Body of pancreas (tissue), 4 donors: ENCODE measurements at regions not wholly inside any gene's neighbourhood (a gene's known extent, or its start where the extent isn't known, plus 50 kb on each side); places are given as distances from the start of the nearest gene placed in this dataset.

ENCODE experiments used
- ATAC-seq: fragments of 150-250 bp; one replicate; pipeline ENCODE4 v1.9.1; 2016
- DNase-seq, 4 donors: peaks; one replicate each; pipeline ENCODE4 v3.0.0-alpha.2; 2019
- H3K27ac ChIP-seq, 4 donors: fragments of 200-600 bp; sonication (generic); 1 replicate in 3 of 4; 2 replicates in 1 of 4; pipeline versions ENCODE4 v1.5.1 to v1.6.1; 2016 to 2019; ENCODE audit warnings: mild to moderate bottlenecking in 1 of 4, mixed read lengths in 1 of 4, moderate library complexity in 1 of 4
- H3K27me3 ChIP-seq, 2 donors: fragments of 200-600 bp; sonication (generic); one replicate each; pipeline ENCODE4 v1.6.0; 2016; ENCODE audit warnings: mild to moderate bottlenecking in 1 of 2
- H3K36me3 ChIP-seq, 2 donors: fragments of 200-600 bp; sonication (generic); replicated peaks in 1 of 2; 2 replicates each; pipeline ENCODE4 v1.5.1; 2016; ENCODE audit warnings: low read depth in 2 of 2; ENCODE audit not compliant: insufficient read depth in 1 of 2
- H3K4me1 ChIP-seq: fragments of 200-600 bp; sonication (generic); one replicate; pipeline ENCODE4 v1.6.0; 2016
- H3K4me3 ChIP-seq, 2 donors: fragments of 200-600 bp; sonication (generic); 1 replicate in 1 of 2; 2 replicates in 1 of 2; pipeline ENCODE4 v1.5.1; 2016 to 2019
- H3K9me3 ChIP-seq, 3 donors: fragments of 200-600 bp; sonication (generic); 1 replicate in 2 of 3; 2 replicates in 1 of 3; pipeline ENCODE4 v1.5.1; 2016
- CTCF ChIP-seq, 7 experiments: fragments of 450-650 bp in 4 of 7; fragments of 200-600 bp in 3 of 7; sonication (generic) in 3 of 7; IDR thresholded peaks; one replicate each; pipeline ENCODE4 v1.5.1; 2016 to 2019; ENCODE audit warnings: antibody characterized with exemption in 7 of 7
- POLR2A ChIP-seq, 3 donors: fragments of 450-650 bp; IDR thresholded peaks; one replicate each; pipeline ENCODE4 v1.6.1; 2016; ENCODE audit warnings: antibody characterized with exemption in 3 of 3, mild to moderate bottlenecking in 2 of 3
- WGBS, 2 donors: methylation state at CpG; one replicate each; pipeline ENCODE4 v1.1.5; 2017; 5-methylcytosine and 5-hydroxymethylcytosine counted together
- intact Hi-C: fragments of 100-400 bp; cut with DNase I; formaldehyde crosslinking; loops from one replicate; pipeline ENCODE4 v1.15.1; 2023

DNA sequence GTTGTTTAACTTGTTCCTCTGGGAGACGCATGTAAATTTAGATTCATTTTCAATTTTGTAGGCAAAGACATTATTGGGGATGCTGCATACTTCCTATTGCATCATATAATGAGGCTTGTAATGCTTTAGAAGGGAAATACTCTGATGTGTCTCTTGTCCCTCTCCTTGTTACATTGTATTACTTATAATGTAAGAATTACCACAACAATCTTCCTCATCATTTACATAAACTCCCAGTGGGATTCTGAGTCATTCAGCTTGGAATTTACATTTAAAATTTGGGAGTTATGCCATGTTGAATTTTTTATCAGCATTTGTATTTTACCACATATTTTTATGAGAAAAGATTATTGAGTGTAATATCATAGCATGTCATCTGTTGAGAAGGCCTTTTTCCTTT is 963.4 kb upstream of the NRXN1 start:
- H3K4me1 ChIP-seq = no peaks in the 10 kb centered on the region
- ATAC-seq = no peak
- DNase-seq = no peak
- 73 to 88% methylated on average over 1 of the region's 1 CpG for WGBS, 2 donors
- no peak overlapping the region for H3K27ac ChIP-seq
- TF ChIP-seq POLR2A (IDR thresholded peaks at IDR 0.05) (no peak), CTCF (IDR thresholded peaks at IDR 0.05) (no peak)
- intact Hi-C loops = no loop called here
- no peaks in the 10 kb centered on the region for H3K27me3 ChIP-seq
- no peaks in the 10 kb centered on the region for H3K36me3 ChIP-seq
- H3K9me3 ChIP-seq = no peaks in the 10 kb centered on the region
- no peak overlapping the region for H3K4me3 ChIP-seq

DNA sequence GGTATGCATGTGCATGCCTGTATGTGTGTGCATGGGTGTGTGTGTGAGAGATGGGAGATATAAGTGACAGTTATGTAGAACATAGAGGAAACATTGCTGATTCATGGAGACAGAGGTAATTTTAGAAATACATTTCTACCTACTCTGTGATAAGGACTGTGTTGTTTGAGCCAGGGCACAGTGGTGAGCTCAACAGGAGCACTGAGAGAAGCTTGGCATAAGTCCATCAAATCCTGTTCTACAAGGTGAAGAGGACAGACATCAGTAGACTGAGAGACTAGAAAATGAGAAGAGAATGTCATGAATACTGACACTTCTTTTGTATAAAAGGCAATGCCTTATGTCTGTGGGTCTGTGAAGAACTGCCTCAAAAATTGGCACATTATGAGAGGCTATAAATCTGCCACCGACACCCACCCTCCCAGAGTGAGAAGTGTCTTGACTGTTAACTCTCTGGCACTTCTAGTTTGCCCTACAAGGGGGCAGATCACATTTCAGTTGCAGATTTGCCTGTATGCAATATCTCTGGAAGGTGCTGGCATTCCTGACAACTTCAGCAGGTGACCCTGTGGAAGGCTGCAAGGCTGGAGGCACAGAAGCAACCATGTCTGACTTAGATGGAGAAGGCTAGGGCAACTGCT is 962.3 kb upstream of the NRXN1 start:
- H3K9me3 ChIP-seq = no peaks in the 10 kb centered on the region
- H3K4me3 ChIP-seq = no peak overlapping the region
- no peak for TF ChIP-seq CTCF (IDR thresholded peaks at IDR 0.05)
- TF ChIP-seq POLR2A (IDR thresholded peaks at IDR 0.05) = no peak
- DNase-seq = no peak
- no peaks in the 10 kb centered on the region for H3K4me1 ChIP-seq
- H3K27ac ChIP-seq = no peak overlapping the region
- no peaks in the 10 kb centered on the region for H3K36me3 ChIP-seq
- no peak for ATAC-seq
- H3K27me3 ChIP-seq = no peaks in the 10 kb centered on the region
- WGBS, 2 donors = 64 to 67% methylated on average over 1 of the region's 1 CpG
- intact Hi-C loops = no loop called here

GRCh38 chr2:51990684-51991083 is 958.8 kb upstream of the NRXN1 start:
- TF ChIP-seq CTCF (IDR thresholded peaks at IDR 0.05) = no peak
- no peak for TF ChIP-seq POLR2A (IDR thresholded peaks at IDR 0.05)
- ATAC-seq = no peak

GRCh38 chr2:51986101-51986500 is 954.2 kb upstream of the NRXN1 start:
- DNase-seq (no peak), ATAC-seq (no peak)
- Histone ChIP-seq H3K27ac (no peak overlapping the region), H3K4me1 (no peaks in the 10 kb centered on the region), H3K4me3 (no peak overlapping the region), H3K36me3 (no peaks in the 10 kb centered on the region), H3K27me3 (no peaks in the 10 kb centered on the region), H3K9me3 (no peaks in the 10 kb centered on the region)
- TF ChIP-seq POLR2A (IDR thresholded peaks at IDR 0.05) = no peak
- TF ChIP-seq CTCF (IDR thresholded peaks at IDR 0.05) = no peak
- intact Hi-C loops = no loop called here
- 89 to 95% methylated on average over 2 of the region's 2 CpGs for WGBS, 2 donors

More at GRCh38 chr2:51990684-51991083, 958.8 kb upstream of the NRXN1 start:
- intact Hi-C loops = no loop called here
- H3K4me3 ChIP-seq = no peak overlapping the region
- H3K27ac ChIP-seq = no peak overlapping the region
- H3K9me3 ChIP-seq = no peaks in the 10 kb centered on the region
- H3K27me3 ChIP-seq = no peaks in the 10 kb centered on the region
- DNase-seq = no peak
- H3K36me3 ChIP-seq = no peaks in the 10 kb centered on the region
- no peaks in the 10 kb centered on the region for H3K4me1 ChIP-seq

DNA sequence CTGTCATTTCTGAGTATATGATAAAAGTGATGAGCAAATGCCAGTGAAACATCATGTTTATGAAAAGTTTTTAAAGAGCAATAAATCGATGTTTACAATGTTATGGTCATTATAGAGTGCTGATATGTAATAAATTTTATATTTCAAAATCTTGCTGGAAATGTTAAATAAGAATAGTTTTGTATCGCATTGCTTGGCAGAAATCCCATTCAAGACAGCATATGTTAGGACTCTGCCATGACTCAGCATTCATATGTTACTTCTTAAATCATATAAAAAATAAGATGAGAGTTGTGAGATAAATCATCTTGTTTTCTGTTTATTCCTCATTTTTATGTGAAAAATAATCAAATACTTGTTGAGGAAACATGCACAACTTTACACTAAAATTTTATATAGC is 949.9 kb upstream of the NRXN1 start:
- no peak for ATAC-seq
- no peaks in the 10 kb centered on the region for H3K4me1 ChIP-seq
- no peaks in the 10 kb centered on the region for H3K36me3 ChIP-seq
- H3K27me3 ChIP-seq = no peaks in the 10 kb centered on the region
- intact Hi-C loops = no loop called here
- no peak overlapping the region for H3K4me3 ChIP-seq
- TF ChIP-seq POLR2A (IDR thresholded peaks at IDR 0.05) = no peak
- TF ChIP-seq CTCF (IDR thresholded peaks at IDR 0.05) = no peak
- 61 to 69% methylated on average over 2 of the region's 2 CpGs for WGBS, 2 donors
- no peaks in the 10 kb centered on the region for H3K9me3 ChIP-seq
- no peak for DNase-seq
- no peak overlapping the region for H3K27ac ChIP-seq
